PFSK-1 (cell line): ENCODE measurements at regions not wholly inside any gene's neighbourhood (a gene's known extent, or its start where the extent isn't known, plus 50 kb on each side); places are given as distances from the start of the nearest gene placed in this dataset.

ENCODE experiments used
- FOXP2 ChIP-seq: optimal IDR thresholded peaks from 2 replicates; pipeline ENCODE3; 2011; ENCODE audit warnings: borderline replicate concordance, control low read depth, inconsistent platforms; ENCODE audit not compliant: insufficient read depth; ENCODE audit errors: extremely low read length, extremely low read depth
- POLR2AphosphoS5 ChIP-seq: IDR thresholded peaks from 2 replicates; pipeline ENCODE4 v1.6.1; 2012; ENCODE audit warnings: low read depth, mild to moderate bottlenecking, control low read depth, low read length, moderate library complexity
- REST ChIP-seq, 2 experiments: IDR thresholded peaks; 2 replicates each; pipeline versions ENCODE4 v1.6.1 to v1.8.0; 2011 to 2012; ENCODE audit warnings: low read depth in 2 of 2, low read length in 2 of 2, control low read depth in 1 of 2, inconsistent platforms in 1 of 2, mild to moderate bottlenecking in 1 of 2, moderate library complexity in 1 of 2; ENCODE audit not compliant: insufficient read depth in 1 of 2
- SIN3A ChIP-seq: IDR thresholded peaks from 2 replicates; pipeline ENCODE4 v1.6.1; 2012; ENCODE audit warnings: mild to moderate bottlenecking, low read length, moderate library complexity, borderline replicate concordance; ENCODE audit not compliant: insufficient read depth
- TAF1 ChIP-seq: IDR thresholded peaks from 2 replicates; pipeline ENCODE4 v1.6.1; 2012; ENCODE audit warnings: low read length, control low read depth, borderline replicate concordance; ENCODE audit not compliant: insufficient read depth

GRCh38 chr11:33582636-33583325 lies 117.8 kb downstream of the C11orf91 start:
- TF ChIP-seq REST (IDR thresholded peaks at IDR 0.05; ENCODE audit: insufficient read depth in 1 of 2, low read depth in 2 of 2, low read length in 2 of 2), result no peak
- TF ChIP-seq POLR2AphosphoS5, result no peak
- TF ChIP-seq FOXP2, result no peak
- no peak for TF ChIP-seq SIN3A
- TF ChIP-seq TAF1, result no peak

- TF ChIP-seq POLR2AphosphoS5, result no peak
- TF ChIP-seq TAF1, result no peak
- TF ChIP-seq SIN3A, result no peak
- no peak for TF ChIP-seq REST (IDR thresholded peaks at IDR 0.05; ENCODE audit: insufficient read depth in 1 of 2, low read depth in 2 of 2, low read length in 2 of 2)
- TF ChIP-seq FOXP2, result no peak
Measured at GRCh38 chr11:33579101-33579500, 121.5 kb downstream of the C11orf91 start.

GRCh38 chr11:33577204-33577603 lies 123.4 kb downstream of the C11orf91 start:
- TF ChIP-seq FOXP2 (no peak), TAF1 (no peak), REST (IDR thresholded peaks at IDR 0.05; ENCODE audit: insufficient read depth in 1 of 2, low read depth in 2 of 2, low read length in 2 of 2) (no peak), SIN3A (no peak)

- TF ChIP-seq TAF1, result no peak
- no peak for TF ChIP-seq FOXP2
- no peak for TF ChIP-seq SIN3A
- TF ChIP-seq POLR2AphosphoS5, result no peak
- no peak for TF ChIP-seq REST (IDR thresholded peaks at IDR 0.05; ENCODE audit: insufficient read depth in 1 of 2, low read depth in 2 of 2, low read length in 2 of 2)
Measured at GRCh38 chr11:33575311-33575710, 125.3 kb downstream of the C11orf91 start.

GRCh38 chr11:33574331-33574730 lies 126.3 kb downstream of the C11orf91 start:
- TF ChIP-seq REST (IDR thresholded peaks at IDR 0.05; ENCODE audit: insufficient read depth in 1 of 2, low read depth in 2 of 2, low read length in 2 of 2) (no peak), POLR2AphosphoS5 (no peak), TAF1 (no peak), FOXP2 (no peak), SIN3A (no peak)
